Ishikawa (cell line): ENCODE measurements at regions not wholly inside any gene's neighbourhood (a gene's known extent, or its start where the extent isn't known, plus 50 kb on each side); places are given as distances from the start of the nearest gene placed in this dataset.

Experiments used
- CEBPB ChIP-seq: IDR thresholded peaks from 2 replicates; pipeline ENCODE4 v1.6.1; 2012
- EP300 ChIP-seq: IDR thresholded peaks from 2 replicates; pipeline ENCODE4 v1.6.1; 2012; ENCODE audit warnings: borderline replicate concordance
- REST ChIP-seq: IDR thresholded peaks from 2 replicates; pipeline ENCODE4 v1.6.1; 2012; ENCODE audit warnings: low read depth, mild to moderate bottlenecking
- TAF1 ChIP-seq: IDR thresholded peaks from 2 replicates; pipeline ENCODE4 v1.6.1; 2012; ENCODE audit warnings: low read depth, mild to moderate bottlenecking
- TCF12 ChIP-seq: IDR thresholded peaks from 2 replicates; pipeline ENCODE4 v1.6.1; 2012; ENCODE audit warnings: low read depth
- ZBTB7A ChIP-seq: IDR thresholded peaks from 2 replicates; pipeline ENCODE4 v1.6.1; 2012; ENCODE audit warnings: low read depth
- TF ChIP-seq, protein P1 (sequence below): IDR thresholded peaks from 2 replicates; pipeline ENCODE4 v1.6.1; 2012

- TF ChIP-seq TAF1 = no peak
- no peak for TF ChIP-seq REST
- TF ChIP-seq ZBTB7A = no peak
- TF ChIP-seq, protein P1, sequence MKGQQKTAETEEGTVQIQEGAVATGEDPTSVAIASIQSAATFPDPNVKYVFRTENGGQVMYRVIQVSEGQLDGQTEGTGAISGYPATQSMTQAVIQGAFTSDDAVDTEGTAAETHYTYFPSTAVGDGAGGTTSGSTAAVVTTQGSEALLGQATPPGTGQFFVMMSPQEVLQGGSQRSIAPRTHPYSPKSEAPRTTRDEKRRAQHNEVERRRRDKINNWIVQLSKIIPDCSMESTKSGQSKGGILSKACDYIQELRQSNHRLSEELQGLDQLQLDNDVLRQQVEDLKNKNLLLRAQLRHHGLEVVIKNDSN = no peak
- no peak for TF ChIP-seq TCF12
- no peak for TF ChIP-seq CEBPB
- TF ChIP-seq EP300 = no peak
Measured at GRCh38 chrX:125203365-125203736, 116.3 kb upstream of the TEX13C start.
